ENCODE measurements at regions not wholly inside any gene's neighbourhood (a gene's known extent, or its start where the extent isn't known, plus 50 kb on each side); places are given as distances from the start of the nearest gene placed in this dataset.
"Not testable (repeated sequence)": the region's sequence is repeated elsewhere in the genome, so short reads cannot be mapped to it uniquely, and the experiment has no call there.

GRCh38 chr16:59404509-59404908, 670.4 kb upstream of the GOT2 start:
- DNase-seq (no peak), ATAC-seq (no peak)

- no peak for ATAC-seq
- DNase-seq: no peak
These were observed 666.7 kb upstream of the GOT2 start for GRCh38 chr16:59400830-59401229.

DNA sequence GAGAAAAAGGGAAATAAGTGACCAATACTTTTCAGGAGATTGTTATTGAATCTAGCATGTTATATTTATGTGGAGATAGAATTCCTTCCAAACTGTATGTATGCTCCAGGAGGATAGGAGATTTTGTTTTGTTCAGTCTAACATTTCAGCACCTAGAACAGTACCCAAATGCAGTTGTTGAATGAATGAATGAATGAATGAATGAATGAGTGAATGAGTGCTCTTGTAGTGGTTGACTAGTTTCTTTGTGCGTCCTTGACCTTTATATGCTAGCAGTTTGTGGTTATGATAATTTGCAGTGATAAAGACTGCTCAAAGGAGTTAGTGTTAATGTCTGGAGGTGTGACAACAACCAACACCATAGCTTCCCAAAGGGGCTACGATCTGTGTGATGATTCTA, 663.5 kb upstream of the GOT2 start:
- no peak for ATAC-seq
- no peak for DNase-seq

- DNase-seq (no peak), ATAC-seq (no peak)
These were observed 660.4 kb upstream of the GOT2 start for GRCh38 chr16:59394526-59394925.

GRCh38 chr16:59392911-59393310, 658.8 kb upstream of the GOT2 start:
- DNase-seq (no peak), ATAC-seq (no peak)

- no peak for ATAC-seq
- no peak for DNase-seq
These were observed 657.7 kb upstream of the GOT2 start for GRCh38 chr16:59391617-59392364.

DNA sequence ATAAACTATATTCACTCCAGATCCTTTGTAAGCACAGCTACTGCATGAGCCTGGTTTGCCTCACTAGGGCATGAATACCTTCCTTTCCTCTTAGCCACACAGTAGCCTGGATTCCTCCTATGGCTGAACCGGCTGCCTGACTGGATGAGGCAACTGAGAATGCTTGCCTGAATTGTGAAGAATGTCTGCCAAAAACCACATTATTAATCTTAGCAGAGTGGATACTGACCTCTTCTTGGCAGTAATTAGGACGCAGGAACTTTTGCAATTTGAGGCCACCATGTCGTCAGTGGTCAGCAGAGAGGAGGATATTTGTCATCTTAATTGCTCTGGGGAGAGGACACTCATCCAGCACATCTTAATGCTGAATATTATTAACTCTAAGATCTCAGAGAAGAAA, 651.8 kb upstream of the GOT2 start:
- DNase-seq (no peak), ATAC-seq (no peak)

GRCh38 chr16:59385491-59385890, 651.4 kb upstream of the GOT2 start:
- DNase-seq (no peak), ATAC-seq (no peak)

GRCh38 chr16:59373632-59374031, 639.5 kb upstream of the GOT2 start:
- no peak for DNase-seq
- ATAC-seq: no peak

DNA sequence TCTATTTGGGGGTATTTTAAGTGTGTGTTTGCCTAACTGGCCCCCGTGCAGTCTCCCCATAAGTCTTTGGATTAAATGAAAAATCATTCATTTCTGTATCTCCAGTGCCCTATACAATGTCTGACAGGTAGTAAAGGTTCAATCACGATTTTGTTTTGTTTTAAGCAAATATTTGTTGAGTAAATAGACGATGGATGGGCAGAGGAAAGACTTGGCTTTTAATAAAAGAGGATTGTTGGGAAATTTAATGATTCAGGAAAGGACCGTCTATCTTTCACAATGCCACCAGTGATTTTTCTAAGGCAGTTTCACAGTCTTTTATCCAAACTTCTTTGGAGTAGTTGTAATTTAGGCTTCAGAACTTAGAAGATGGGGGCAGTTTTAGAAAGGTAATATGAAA, 636.6 kb upstream of the GOT2 start:
- ATAC-seq: no peak
- DNase-seq: no peak

- DNase-seq (no peak), ATAC-seq (no peak)
These were observed 635.4 kb upstream of the GOT2 start for GRCh38 chr16:59369523-59369922.

- ATAC-seq (no peak), DNase-seq (no peak)
These were observed 634.5 kb upstream of the GOT2 start for GRCh38 chr16:59368586-59368985.

GRCh38 chr16:59356709-59357108, 622.6 kb upstream of the GOT2 start:
- ATAC-seq (no peak), DNase-seq (no peak)

GRCh38 chr16:59356144-59356543, 622.0 kb upstream of the GOT2 start:
- DNase-seq: no peak
- no peak for ATAC-seq

DNA sequence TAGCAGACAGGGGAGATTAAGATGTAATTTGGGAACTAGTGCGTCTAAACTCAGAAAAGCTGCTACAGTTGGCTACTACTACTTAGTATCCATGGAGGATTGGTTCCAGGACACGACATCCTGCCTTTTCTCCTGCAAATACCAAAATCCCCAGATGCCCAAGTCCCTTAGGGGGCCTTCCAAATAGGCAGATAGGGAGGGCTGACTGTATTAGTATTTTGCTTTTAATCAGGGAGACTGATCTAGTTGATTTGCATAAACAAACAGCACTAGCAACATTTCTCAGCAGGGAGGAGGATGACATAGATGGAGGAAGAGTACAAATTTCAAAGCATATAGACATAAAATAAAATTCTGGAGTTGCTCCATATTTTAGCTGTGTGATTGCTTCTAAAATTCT, 621.6 kb upstream of the GOT2 start:
- no peak for ATAC-seq
- DNase-seq: no peak

- DNase-seq (no peak), ATAC-seq (no peak)
These were observed 617.3 kb upstream of the GOT2 start for GRCh38 chr16:59351305-59351903.

DNA sequence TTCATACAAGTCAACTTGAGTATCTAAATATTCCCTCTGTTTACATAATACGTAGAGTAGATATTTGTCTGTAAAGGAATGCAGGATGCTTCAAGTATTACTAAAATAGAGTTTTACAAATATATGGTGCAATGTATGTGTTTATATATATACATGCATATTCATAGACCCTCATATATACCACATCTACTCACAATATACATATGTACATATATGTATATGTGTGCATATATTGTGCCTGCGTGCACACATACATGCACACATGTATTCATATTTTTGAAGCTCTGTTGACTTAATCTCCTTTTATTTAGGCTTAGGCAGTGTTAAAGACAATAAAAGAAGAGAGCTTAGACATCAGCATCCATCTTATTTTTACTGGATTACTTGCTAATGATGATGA, 616.6 kb upstream of the GOT2 start:
- DNase-seq: no peak
- ATAC-seq: no peak

DNA sequence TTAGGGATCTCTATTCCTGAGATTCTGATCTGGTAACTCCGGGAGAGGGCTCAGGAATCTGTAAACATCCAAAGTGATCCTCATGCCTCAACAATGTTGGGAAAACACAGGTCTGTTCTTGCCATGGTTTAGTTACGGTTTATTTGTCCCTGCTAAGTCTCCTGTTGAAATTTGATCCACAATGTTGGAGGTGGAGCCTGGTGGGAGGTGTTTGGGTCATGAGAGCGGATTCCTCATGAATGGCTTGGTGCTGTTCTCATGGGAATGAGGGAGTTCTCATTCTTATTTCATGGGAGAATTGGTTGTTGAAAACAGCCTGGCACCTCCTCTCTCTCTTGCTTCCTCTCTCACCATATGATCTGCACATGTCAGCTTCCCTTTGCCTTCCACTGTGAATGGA, 608.6 kb upstream of the GOT2 start:
- no peak for ATAC-seq
- no peak for DNase-seq

- ATAC-seq (no peak), DNase-seq (no peak)
These were observed 607.3 kb upstream of the GOT2 start for GRCh38 chr16:59341368-59341767.

DNA sequence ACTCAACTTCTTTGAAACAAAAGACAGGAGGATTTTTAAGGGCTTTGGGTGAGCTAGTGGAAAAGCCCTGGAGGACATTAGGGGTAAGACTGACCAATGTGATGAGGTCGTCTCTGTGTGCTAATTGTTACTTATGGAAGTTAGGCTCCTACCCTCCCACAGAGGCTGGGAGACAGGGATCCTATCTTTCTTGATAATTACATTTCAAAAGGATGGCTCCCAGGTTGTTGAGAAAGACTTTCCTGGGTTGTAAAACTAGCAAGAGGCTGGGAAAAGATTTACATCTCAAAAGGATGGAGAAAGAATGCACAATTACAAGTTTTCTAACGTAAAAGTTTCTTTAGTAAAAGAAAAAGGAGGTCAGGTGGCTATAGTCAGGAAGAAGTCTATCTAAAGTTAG, 605.8 kb upstream of the GOT2 start:
- ATAC-seq (no peak), DNase-seq (no peak)

DNA sequence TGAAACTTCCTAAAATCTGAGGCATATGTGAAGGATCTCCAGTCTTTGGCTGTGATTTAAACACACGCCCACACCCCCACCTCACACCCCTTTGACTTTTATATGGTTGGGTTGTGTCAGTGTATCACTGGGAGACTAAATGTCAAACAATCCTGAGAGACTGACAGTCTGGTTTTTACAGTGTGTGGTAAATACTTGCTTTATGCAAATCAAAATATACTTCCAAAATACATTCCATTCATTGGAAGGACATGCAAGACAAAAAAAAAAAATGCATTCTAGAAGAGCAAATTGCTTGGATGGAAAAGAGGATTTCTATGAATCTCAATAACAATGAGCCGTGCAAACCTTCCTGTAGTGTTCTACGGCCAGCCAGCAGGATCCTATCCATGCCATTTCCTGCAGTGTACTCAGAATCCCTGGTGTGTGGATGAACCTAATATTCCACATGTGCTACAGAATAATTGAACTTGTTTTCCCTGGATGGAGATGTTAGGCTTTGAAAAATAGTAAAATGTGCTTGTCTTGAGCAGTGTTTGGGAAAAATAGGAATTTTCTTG, 602.1 kb upstream of the GOT2 start:
- no peak for ATAC-seq
- DNase-seq: no peak

- not testable (repeated sequence) for DNase-seq, ATAC-seq
These were observed 597.6 kb upstream of the GOT2 start for GRCh38 chr16:59331708-59332107.

- DNase-seq (no peak), ATAC-seq (no peak)
These were observed 596.0 kb upstream of the GOT2 start for GRCh38 chr16:59330019-59330670.
